ENCODE measurements at regions not wholly inside any gene's neighbourhood (a gene's known extent, or its start where the extent isn't known, plus 50 kb on each side); places are given as distances from the start of the nearest gene placed in this dataset.

- no peak for TF ChIP-seq CTCF (conservative IDR thresholded peaks at IDR 0.05; ENCODE audit: low read depth, low read length)
- TF ChIP-seq EZH2 (IDR thresholded peaks at IDR 0.05; ENCODE audit: borderline replicate concordance, low read depth, low read length, poor library complexity, severe bottlenecking): no peak
Measured at GRCh38 chr4:1469607-1470392, 63.6 kb upstream of the NKX1-1 start.

All from A673 (cell line).